ENCODE measurements at regions not wholly inside any gene's neighbourhood (a gene's known extent, or its start where the extent isn't known, plus 50 kb on each side); places are given as distances from the start of the nearest gene placed in this dataset.

DNA sequence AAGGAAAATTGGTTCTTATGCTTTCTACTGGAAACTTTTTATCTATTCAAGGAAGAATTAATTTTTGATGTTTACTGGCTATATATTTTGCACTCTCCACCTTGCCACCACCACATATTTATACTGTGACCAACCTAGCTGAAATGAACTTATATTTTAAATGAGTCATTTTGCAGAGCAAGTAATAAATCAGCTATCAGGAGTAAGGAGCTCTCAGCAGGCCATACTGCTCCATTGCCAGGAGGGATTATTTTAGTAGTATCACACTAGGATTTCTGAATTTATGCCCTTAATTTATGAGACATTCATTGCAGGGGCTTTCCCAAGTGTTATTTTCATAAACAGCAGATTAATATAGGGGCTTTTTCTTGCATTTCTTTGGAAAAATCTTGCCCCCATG lies 125.8 kb upstream of the CYP1B1 start:
- ChIA-PET POLR2A (no interaction called here), CTCF (no interaction called here)
- TF ChIP-seq, protein P1, sequence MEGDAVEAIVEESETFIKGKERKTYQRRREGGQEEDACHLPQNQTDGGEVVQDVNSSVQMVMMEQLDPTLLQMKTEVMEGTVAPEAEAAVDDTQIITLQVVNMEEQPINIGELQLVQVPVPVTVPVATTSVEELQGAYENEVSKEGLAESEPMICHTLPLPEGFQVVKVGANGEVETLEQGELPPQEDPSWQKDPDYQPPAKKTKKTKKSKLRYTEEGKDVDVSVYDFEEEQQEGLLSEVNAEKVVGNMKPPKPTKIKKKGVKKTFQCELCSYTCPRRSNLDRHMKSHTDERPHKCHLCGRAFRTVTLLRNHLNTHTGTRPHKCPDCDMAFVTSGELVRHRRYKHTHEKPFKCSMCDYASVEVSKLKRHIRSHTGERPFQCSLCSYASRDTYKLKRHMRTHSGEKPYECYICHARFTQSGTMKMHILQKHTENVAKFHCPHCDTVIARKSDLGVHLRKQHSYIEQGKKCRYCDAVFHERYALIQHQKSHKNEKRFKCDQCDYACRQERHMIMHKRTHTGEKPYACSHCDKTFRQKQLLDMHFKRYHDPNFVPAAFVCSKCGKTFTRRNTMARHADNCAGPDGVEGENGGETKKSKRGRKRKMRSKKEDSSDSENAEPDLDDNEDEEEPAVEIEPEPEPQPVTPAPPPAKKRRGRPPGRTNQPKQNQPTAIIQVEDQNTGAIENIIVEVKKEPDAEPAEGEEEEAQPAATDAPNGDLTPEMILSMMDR (IDR thresholded peaks at IDR 0.05; ENCODE audit: insufficient read depth, low read length, missing control alignments): no peak
- DNase-seq (ENCODE audit: low read depth, low spot score): no peak
- H3K4me3 ChIP-seq (ENCODE audit: low read depth, low read length): no peak overlapping the region

DNA sequence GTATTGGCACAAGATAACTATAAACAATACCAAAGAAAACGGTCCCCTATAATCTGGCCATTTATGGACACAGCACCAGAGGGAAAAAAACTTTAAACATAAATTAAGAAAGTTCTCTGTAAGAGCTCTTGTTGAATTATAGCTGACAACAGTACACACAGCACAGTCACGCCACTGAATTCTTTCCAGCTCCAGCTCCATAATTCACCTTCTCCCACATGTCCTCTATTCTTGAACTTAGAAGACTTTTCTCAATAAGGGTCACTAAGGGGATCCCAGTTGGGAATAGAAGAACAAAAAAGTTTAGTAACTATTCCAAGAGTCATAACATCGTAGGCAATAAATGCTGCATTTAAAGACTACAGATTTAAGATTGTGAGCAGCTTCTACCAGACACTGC lies 124.6 kb upstream of the CYP1B1 start:
- ChIA-PET CTCF (interaction anchor here (2.2 kb wide), 1 partner anchor 85 kb away, joined by 6 read pairs; no protein-coding TSS in a partner anchor), POLR2A (interaction anchor here (0.7 kb wide), 1 partner anchor 54 kb away, joined by 4 read pairs; no protein-coding TSS in a partner anchor)
- no peak overlapping the region for H3K4me3 ChIP-seq (ENCODE audit: low read depth, low read length)
- TF ChIP-seq, protein P1 (IDR thresholded peaks at IDR 0.05; ENCODE audit: insufficient read depth, low read length, missing control alignments): no peak
- no peak for DNase-seq (ENCODE audit: low read depth, low spot score)

DNA sequence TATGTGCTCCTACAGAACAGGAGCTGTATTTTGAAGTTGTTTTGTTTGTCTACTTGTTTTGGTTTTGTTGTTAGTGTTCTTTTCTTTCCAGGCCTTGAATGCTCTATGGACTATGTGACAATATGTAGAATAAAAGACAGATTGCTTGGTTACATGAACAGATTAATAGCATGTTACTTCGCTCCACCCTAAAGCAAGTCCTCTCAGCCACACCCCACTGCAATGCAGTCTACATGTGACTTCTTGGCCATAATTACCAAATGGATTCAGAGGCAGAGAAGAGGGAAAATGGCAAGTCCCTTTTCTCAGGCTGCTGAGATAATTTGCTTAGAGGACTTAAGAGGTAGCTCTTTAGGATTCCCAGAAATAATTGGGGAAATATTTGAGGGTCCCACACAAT lies 123.2 kb upstream of the CYP1B1 start:
- TF ChIP-seq, protein P1 (IDR thresholded peaks at IDR 0.05; ENCODE audit: insufficient read depth, low read length, missing control alignments): no peak
- CTCF ChIA-PET: interaction anchor here (2.2 kb wide), 1 partner anchor 83 kb away, joined by 6 read pairs; no protein-coding TSS in a partner anchor
- no peak for DNase-seq (ENCODE audit: low read depth, low spot score)

DNA sequence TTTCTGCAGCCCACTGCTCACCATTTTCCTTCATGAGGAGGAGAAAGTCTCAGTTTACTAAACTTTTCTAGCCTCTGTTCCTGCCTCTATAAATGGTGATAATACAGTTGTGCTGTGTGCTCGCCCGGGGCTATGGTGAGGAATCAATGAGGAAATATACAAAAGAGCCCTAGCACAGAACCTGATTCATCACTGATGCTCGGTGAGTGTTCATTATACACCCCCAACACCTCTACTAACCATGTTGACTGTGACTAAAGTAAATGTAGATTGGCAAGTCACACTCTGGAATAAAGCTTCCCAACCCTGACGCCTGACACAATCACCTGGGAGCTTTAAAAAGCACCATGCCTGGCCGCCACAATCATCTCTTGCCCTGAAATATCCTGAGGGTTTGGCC lies 118.8 kb upstream of the CYP1B1 start:
- CTCF ChIA-PET: interaction anchor here (0.9 kb wide), 1 partner anchor 21 kb away, joined by 3 read pairs; no protein-coding TSS in a partner anchor

More for the DNA sequence above, 123.2 kb upstream of the CYP1B1 start:
- POLR2A ChIA-PET: no interaction called here
- no peak overlapping the region for H3K4me3 ChIP-seq (ENCODE audit: low read depth, low read length)

DNA sequence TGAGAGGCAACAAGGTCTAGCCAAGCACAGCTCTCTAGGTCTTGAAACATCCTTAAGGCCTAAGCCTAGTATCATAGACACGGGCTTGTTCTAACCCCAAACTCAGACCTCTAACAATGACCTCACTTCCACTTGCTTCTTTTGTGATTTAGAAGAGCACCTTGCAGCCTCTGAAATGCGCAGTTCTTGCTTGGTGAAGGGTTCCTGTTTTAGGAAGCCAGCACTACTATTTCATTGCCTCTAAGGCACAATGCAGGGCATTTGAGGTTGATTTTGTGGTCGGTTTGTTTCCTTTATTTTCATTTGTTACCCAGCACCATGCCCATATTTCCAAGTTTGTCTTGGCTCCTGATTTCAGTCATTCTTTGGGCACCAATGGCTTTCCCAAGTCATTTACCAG lies 117.0 kb upstream of the CYP1B1 start:
- TF ChIP-seq, protein P1 (IDR thresholded peaks at IDR 0.05; ENCODE audit: insufficient read depth, low read length, missing control alignments): no peak
- ChIA-PET CTCF (interaction anchor here (0.9 to 1.0 kb wide), 2 partner anchors 14 to 71 kb away, joined by 3 read pairs; no protein-coding TSS in a partner anchor), POLR2A (no interaction called here)
- DNase-seq (ENCODE audit: low read depth, low spot score): no peak
- H3K4me3 ChIP-seq (ENCODE audit: low read depth, low read length): no peak overlapping the region

More for the DNA sequence above, 118.8 kb upstream of the CYP1B1 start:
- TF ChIP-seq, protein P1 (IDR thresholded peaks at IDR 0.05; ENCODE audit: insufficient read depth, low read length, missing control alignments): no peak
- DNase-seq (ENCODE audit: low read depth, low spot score): no peak
- POLR2A ChIA-PET: no interaction called here
- no peak overlapping the region for H3K4me3 ChIP-seq (ENCODE audit: low read depth, low read length)

DNA sequence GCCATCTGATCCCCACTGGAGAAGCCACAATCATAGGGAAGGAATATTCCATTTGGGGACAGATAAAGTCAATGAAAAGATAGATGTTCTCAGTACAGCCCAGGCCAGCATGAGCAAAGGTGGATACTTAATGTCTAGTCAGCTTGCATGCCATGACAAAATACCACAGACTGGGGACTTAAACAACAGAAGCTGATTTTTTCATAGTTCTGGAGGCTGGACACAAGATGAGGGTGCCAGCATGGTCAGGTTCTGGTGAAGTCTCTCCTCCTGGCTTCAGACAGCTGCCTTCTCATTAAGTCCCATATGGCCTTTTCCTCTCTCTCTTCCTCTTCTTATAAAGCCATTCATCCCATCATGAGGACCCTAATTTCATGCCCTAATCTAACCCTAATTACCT lies 116.1 kb upstream of the CYP1B1 start:
- ChIA-PET POLR2A (no interaction called here), CTCF (no interaction called here)
- no peak for DNase-seq (ENCODE audit: low read depth, low spot score)
- TF ChIP-seq, protein P1 (IDR thresholded peaks at IDR 0.05; ENCODE audit: insufficient read depth, low read length, missing control alignments): no peak
- no peak overlapping the region for H3K4me3 ChIP-seq (ENCODE audit: low read depth, low read length)

All from AG04449 (cell line).